Thoracic aorta (tissue), 2 donors: ENCODE measurements at regions not wholly inside any gene's neighbourhood (a gene's known extent, or its start where the extent isn't known, plus 50 kb on each side); places are given as distances from the start of the nearest gene placed in this dataset.

Experiments used
- ATAC-seq: fragments of 150-250 bp; one replicate; pipeline ENCODE4 v1.8.0; 2017; ENCODE audit warnings: low read depth; ENCODE audit not compliant: insufficient number of reproducible peaks, low FRiP score
- DNase-seq: peaks from one replicate; pipeline ENCODE4 v3.0.0-alpha.2; 2020; ENCODE audit warnings: low spot score
- H3K27ac ChIP-seq, 2 donors: fragments of 200-600 bp; sonication (generic); 1 replicate in 1 of 2; 2 replicates in 1 of 2; pipeline ENCODE4 v1.5.1; 2016; ENCODE audit warnings: mild to moderate bottlenecking in 2 of 2, moderate library complexity in 2 of 2
- H3K27me3 ChIP-seq: fragments of 200-600 bp; sonication (generic); replicated peaks from 2 replicates; pipeline ENCODE4 v1.6.0; 2016; ENCODE audit warnings: mild to moderate bottlenecking; ENCODE audit not compliant: insufficient read depth
- H3K36me3 ChIP-seq: fragments of 200-600 bp; sonication (generic); one replicate; pipeline ENCODE4 v1.5.1; 2016
- H3K4me1 ChIP-seq, 2 donors: fragments of 200-600 bp; sonication (generic); 1 replicate in 1 of 2; 2 replicates in 1 of 2; pipeline versions ENCODE4 v1.5.1 to v1.6.0; 2016; ENCODE audit warnings: low read depth in 2 of 2, mild to moderate bottlenecking in 1 of 2; ENCODE audit not compliant: control insufficient read depth in 1 of 2
- H3K4me3 ChIP-seq: fragments of 200-600 bp; sonication (generic); 2 replicates; pipeline ENCODE4 v1.5.1; 2016; ENCODE audit warnings: mild to moderate bottlenecking
- H3K9me3 ChIP-seq: fragments of 200-600 bp; sonication (generic); 2 replicates; pipeline ENCODE4 v1.5.1; 2016
- TF ChIP-seq, protein P1 (sequence below): fragments of 200-600 bp; sonication (generic); IDR thresholded peaks from one replicate; pipeline ENCODE4 v1.5.1; 2019; ENCODE audit warnings: antibody characterized with exemption

DNA sequence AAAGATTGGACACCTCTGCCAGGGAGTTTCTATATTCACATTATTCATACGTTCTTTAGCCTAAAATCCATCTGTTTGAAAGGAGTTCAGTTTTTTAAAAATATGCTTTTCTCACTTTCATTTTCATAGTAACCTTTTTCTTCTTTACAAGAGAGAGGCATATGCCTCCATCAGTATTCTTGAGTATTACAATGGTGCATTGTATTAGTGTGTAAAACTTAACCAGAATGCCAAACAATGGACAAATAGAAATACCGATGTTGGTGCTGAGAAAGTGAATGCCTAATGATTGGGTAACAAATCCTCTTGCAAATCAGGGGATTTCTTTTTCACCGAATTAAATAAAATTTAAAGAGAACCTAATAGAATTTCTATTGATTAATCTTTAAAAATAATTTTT, 163.2 kb upstream of the LAMA2 start:
- H3K27ac ChIP-seq: no peak overlapping the region
- no peak overlapping the region for H3K4me3 ChIP-seq
- no peaks in the 10 kb centered on the region for H3K36me3 ChIP-seq
- no peaks in the 10 kb centered on the region for H3K9me3 ChIP-seq
- H3K27me3 ChIP-seq: no peaks in the 10 kb centered on the region
- ATAC-seq (no peak), DNase-seq (no peak)
- H3K4me1 ChIP-seq: no peaks in the 10 kb centered on the region
- TF ChIP-seq, protein P1, sequence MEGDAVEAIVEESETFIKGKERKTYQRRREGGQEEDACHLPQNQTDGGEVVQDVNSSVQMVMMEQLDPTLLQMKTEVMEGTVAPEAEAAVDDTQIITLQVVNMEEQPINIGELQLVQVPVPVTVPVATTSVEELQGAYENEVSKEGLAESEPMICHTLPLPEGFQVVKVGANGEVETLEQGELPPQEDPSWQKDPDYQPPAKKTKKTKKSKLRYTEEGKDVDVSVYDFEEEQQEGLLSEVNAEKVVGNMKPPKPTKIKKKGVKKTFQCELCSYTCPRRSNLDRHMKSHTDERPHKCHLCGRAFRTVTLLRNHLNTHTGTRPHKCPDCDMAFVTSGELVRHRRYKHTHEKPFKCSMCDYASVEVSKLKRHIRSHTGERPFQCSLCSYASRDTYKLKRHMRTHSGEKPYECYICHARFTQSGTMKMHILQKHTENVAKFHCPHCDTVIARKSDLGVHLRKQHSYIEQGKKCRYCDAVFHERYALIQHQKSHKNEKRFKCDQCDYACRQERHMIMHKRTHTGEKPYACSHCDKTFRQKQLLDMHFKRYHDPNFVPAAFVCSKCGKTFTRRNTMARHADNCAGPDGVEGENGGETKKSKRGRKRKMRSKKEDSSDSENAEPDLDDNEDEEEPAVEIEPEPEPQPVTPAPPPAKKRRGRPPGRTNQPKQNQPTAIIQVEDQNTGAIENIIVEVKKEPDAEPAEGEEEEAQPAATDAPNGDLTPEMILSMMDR: no peak

DNA sequence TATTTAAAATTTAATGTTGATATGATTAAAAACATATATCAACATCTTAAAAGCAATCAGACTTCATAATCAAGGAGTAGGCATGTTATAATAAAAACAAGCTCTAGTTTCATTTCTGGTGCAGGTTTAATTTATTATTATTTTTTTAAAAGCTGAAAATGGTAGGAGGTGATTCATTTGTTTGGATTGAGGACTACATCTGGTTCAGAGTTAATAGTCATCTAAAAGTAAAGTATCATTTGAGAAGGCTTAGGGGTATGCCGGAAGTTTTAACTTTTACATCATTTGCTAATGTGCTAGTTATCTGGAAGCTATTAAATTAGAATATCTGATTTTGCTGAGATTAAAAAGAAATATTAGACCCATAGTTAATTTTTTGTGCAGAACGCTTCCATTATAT, 169.5 kb upstream of the LAMA2 start:
- no peak for ATAC-seq
- DNase-seq: no peak
- no peak overlapping the region for H3K4me3 ChIP-seq
- TF ChIP-seq, protein P1: no peak
- H3K27ac ChIP-seq: no peak overlapping the region
- H3K4me1 ChIP-seq: no peaks in the 10 kb centered on the region
- no peaks in the 10 kb centered on the region for H3K36me3 ChIP-seq
- H3K9me3 ChIP-seq: no peaks in the 10 kb centered on the region
- no peaks in the 10 kb centered on the region for H3K27me3 ChIP-seq

DNA sequence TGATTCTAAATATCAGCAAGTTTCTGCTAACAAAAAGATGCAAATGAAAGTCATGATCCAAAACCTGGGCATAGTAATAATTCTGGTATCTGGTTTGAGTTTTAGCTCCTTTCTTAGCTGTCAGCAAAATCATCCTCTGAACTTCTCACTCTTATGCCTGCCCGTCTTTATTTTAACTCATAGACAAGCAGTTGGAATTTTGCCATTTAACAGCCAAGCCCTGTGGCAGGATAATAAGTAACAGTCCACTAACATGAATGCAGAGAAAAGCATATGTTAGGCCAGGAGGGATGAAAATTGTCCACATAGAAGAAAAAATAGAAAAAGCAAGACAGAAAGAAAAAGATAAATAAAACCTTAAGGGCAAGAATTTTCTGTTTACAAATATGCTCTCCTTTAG, 170.0 kb upstream of the LAMA2 start:
- Histone ChIP-seq H3K9me3 (no peaks in the 10 kb centered on the region), H3K27ac (no peak overlapping the region), H3K4me1 (no peaks in the 10 kb centered on the region), H3K36me3 (no peaks in the 10 kb centered on the region), H3K4me3 (no peak overlapping the region), H3K27me3 (no peaks in the 10 kb centered on the region)
- ATAC-seq: no peak
- TF ChIP-seq, protein P1: no peak
- DNase-seq: no peak

DNA sequence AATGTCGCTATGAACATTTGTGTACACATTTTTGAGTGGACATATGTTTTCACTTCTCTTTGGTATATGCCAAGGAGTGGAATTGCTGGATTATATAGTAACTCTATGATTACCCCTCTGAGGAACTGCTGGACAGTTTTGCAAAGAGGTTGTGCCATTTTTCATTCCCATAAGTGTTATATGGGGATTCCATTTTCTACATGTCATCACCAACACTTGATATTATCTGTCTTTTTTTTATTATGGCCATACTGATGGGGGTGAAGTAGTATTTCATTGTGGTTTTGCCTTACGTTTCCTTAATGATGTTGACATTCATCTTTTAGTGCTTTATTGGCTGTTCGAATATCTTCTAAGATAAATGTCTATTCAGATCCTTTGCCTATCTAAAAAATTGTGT, 171.8 kb upstream of the LAMA2 start:
- H3K4me1 ChIP-seq: no peaks in the 10 kb centered on the region
- TF ChIP-seq, protein P1: no peak
- ATAC-seq (no peak), DNase-seq (no peak)
- H3K27me3 ChIP-seq: no peaks in the 10 kb centered on the region
- no peak overlapping the region for H3K27ac ChIP-seq
- H3K9me3 ChIP-seq: no peaks in the 10 kb centered on the region
- H3K36me3 ChIP-seq: no peaks in the 10 kb centered on the region
- no peak overlapping the region for H3K4me3 ChIP-seq

DNA sequence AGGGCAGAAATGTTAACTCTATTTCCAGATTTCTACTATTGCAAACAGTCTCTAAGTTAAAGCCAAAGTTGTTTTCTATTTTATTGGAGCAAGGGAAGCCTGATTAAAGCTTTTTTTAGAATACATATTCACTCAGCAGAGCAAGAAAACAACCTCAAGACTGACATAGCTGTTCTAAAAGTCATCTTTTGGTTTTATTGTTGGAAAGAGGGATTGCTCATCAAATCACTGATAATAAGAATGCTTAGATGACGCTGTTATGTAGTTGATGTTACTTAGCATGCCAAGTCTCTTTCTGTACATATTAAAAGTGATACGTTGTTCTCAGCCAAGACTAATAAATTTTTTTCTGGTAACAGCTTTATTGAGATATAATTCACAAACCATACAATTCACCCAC, 172.6 kb upstream of the LAMA2 start:
- TF ChIP-seq, protein P1: no peak
- Histone ChIP-seq H3K4me1 (no peaks in the 10 kb centered on the region), H3K4me3 (no peak overlapping the region), H3K9me3 (no peaks in the 10 kb centered on the region), H3K36me3 (no peaks in the 10 kb centered on the region), H3K27me3 (no peaks in the 10 kb centered on the region), H3K27ac (no peak overlapping the region)
- ATAC-seq: no peak
- no peak for DNase-seq
